GM21737 (cell line): ENCODE measurements at regions not wholly inside any gene's neighbourhood (a gene's known extent, or its start where the extent isn't known, plus 50 kb on each side); places are given as distances from the start of the nearest gene placed in this dataset.

Experiments used
- ATAC-seq: cut with Tn5 transposase; IDR thresholded peaks from one replicate; pipeline ENCODE4 v1.9.1; 2021; ENCODE audit warnings: mild to moderate bottlenecking, moderate library complexity; ENCODE audit not compliant: unreplicated experiment

GRCh38 chr21:28269173-28269572, 723.5 kb downstream of the LTN1 start:
- ATAC-seq = no peak

DNA sequence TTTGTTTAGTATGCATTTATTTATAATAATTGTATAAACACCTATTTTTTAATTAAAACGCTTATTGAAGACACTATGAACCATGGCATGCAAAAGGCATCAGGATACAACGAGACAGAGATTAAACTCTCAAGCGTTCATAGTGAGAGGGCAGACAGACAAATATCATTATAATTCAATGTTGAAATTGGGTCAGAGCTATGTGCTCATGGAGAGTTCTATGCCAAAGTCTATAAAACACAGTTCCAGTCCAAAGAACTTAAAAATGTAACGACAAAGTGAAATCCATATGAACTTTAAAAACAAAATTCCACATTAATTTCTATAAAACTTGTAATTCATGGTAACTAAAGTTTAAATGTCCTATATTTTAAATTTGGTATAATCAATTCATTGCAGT, 724.0 kb downstream of the LTN1 start:
- ATAC-seq = no peak

DNA sequence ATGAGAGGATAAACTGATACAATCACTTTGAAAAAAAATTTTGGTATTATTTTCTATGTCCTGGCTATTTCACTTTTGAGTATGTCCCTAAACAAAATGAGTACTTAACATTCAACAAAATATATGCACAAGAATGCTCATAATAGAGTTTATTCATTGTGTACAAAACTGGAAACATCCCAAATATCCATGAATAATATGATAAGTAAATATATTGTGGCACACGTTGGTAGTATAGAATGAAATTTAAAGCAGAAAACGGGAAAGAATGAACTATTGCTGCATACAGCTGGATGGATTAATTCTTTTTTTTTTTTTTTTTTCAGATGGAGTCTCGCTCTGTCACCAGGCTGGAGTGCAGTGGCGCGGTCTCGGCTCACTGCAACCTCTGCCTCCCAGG, 725.2 kb downstream of the LTN1 start:
- ATAC-seq = no peak

- ATAC-seq = no peak
Measured at GRCh38 chr21:28266061-28266460, 726.6 kb downstream of the LTN1 start.

DNA sequence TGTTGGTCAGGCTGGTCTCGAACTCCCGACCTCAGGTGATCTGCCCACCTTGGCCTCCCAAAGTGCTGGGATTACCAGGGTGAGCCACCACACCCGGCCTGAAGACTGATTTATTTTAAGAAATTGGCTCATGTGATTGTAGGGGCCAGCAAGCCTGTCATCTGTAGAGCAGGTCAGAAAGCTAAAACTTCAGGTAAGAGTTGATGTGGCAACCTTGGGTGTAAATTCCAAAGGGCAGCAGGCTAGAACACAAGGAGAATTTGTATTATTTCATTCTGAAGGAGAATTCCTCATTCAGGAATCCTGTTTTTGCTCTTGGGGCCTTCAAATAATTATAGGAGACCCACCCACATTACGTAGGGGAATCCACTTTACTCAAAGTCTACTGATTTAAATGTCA, 728.7 kb downstream of the LTN1 start:
- ATAC-seq = no peak

DNA sequence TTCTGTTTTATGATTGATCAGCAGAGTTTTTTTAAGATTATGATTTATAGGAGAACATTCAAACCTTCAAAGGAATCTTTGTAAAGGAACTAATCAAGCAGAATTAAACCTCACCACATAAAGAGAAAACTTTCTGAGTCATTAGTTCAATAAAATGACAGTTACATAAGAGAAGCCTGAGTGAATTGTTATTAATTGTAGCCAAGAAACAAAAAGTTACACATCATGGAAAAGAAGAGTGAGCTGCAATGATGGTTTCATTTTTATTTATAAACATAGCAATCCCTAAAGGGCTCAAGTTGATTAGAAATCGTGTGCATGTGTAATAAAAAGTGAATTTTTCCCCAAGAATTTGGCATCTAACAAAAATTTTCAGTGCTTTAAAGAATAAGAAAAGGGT, 731.4 kb downstream of the LTN1 start:
- ATAC-seq = no peak

DNA sequence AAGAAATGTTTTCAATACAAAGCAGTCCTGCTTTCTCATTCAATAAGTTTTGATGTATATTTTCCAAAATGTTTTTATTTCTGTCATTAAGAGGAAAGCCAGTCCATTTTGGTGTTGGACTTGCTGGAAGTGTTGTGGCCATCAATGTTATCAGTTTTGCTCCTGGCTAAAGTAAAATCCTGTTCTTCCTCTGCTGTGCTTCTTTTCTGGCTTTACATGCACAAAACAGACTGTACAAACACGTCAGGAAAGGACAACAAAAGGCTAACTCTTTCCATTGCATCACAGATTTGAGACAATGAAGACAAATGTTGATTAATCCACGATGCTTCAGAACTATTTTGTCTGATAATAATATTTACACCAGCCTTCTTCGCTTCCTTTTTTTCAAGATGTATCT, 735.4 kb downstream of the LTN1 start:
- no peak for ATAC-seq

- ATAC-seq = no peak
Measured at GRCh38 chr21:28256837-28257236, 735.8 kb downstream of the LTN1 start.

DNA sequence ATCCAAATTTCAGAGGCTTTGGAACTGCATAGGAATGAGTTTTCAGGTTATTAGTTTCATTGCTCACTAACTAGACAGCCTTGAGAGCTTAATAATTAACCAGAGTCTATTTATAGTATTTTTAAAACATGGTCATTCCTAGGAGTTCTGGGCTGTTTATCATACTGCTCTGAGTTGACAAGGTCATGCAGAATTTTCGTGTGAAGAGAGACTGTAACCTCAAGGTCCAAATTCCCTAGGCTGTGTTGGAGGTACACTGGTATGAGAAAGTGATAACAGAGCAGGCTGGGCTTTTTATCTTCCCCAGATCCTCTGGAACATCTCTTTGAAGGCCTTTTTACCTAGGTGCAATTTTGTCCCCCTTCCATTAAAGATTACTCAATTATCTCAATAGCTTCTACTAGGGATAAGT, 736.3 kb downstream of the LTN1 start:
- no peak for ATAC-seq

DNA sequence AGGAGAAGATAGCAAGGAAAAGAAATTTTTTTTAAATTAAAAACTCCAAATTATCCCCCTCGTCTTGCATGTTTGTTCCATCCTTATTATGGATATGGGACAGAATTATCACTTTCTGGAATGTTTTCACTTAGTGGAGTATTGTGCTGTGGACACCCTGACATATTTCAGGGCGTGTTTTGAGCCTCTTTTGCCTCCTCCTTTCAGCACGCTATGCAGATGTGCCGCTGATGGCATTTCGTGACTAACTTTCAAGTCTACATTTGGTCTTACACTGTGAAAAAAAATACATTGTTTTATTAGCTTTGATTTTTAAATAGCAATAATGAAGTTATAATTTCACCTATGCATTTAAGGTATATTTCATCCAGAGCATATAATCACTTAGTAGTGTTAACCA, 738.7 kb downstream of the LTN1 start:
- ATAC-seq = no peak

- ATAC-seq = no peak
Measured at GRCh38 chr21:28253338-28253737, 739.3 kb downstream of the LTN1 start.

DNA sequence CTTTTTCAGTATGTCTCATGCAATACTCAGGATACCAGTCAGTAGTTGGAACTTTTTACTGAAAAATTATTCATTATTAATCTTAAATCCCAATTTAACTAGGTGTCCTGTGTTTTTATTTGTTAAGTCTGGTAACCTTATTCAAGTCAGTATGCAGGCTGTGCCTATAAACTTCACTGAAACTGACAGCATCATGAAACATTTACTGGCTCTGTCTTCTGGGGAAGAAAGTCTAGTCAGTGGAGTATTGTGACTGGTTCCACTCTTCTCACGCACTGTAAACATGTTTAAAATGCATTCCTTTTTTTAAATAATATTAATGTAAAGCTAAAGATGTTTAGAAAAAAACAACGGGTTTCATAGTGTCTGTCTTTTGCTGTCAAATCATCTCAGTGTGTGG, 739.7 kb downstream of the LTN1 start:
- no peak for ATAC-seq

GRCh38 chr21:28250946-28251345, 741.7 kb downstream of the LTN1 start:
- ATAC-seq = no peak

GRCh38 chr21:28247454-28248020, 745.1 kb downstream of the LTN1 start:
- no peak for ATAC-seq

GRCh38 chr21:28240586-28240985, 752.1 kb downstream of the LTN1 start:
- ATAC-seq = no peak

- ATAC-seq = no peak
Measured at GRCh38 chr21:28239340-28239739, 753.3 kb downstream of the LTN1 start.

DNA sequence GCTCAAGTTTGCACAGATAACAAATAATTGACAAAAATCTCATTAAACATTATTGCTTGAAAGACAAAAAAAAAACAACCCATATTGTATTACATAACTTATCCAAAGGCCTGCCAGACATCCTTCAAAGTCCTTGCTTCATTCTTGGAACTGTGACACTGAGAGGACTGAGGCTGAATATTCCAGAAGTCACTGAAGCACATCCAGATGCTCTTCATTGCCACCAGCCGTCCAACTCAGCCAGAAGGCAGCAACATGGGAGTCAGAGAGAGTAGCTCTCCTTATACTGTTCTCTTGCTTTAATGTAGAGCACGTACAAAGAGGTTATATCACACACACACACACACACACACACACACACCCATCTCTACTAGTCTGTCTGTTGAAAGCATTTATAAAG, 755.0 kb downstream of the LTN1 start:
- ATAC-seq = no peak

GRCh38 chr21:28235169-28235895, 757.3 kb downstream of the LTN1 start:
- no peak for ATAC-seq

GRCh38 chr21:28234326-28234725, 758.4 kb downstream of the LTN1 start:
- no peak for ATAC-seq

- no peak for ATAC-seq
Measured at GRCh38 chr21:28233536-28234220, 759.0 kb downstream of the LTN1 start.

DNA sequence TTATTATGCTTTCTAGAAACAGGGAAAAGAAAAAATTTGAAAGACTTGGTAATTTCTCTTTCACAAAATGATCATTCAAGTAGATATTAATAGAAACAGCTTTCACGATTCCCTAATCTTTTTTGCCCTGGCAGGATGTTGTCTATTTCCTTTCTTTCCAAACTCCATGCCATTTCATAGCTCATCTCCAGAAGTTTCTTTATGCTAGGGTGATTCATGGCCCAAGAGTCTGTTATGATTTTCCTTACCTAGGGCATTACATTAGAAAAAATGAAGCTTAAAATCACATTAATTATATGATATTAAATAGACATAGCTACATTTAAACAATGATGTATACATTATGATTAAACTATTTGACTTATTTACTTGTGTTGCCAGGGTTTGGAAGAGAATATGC, 762.1 kb downstream of the LTN1 start:
- no peak for ATAC-seq

GRCh38 chr21:28229814-28230213, 762.9 kb downstream of the LTN1 start:
- no peak for ATAC-seq
